ENCODE measurements at regions not wholly inside any gene's neighbourhood (a gene's known extent, or its start where the extent isn't known, plus 50 kb on each side); places are given as distances from the start of the nearest gene placed in this dataset.

DNA sequence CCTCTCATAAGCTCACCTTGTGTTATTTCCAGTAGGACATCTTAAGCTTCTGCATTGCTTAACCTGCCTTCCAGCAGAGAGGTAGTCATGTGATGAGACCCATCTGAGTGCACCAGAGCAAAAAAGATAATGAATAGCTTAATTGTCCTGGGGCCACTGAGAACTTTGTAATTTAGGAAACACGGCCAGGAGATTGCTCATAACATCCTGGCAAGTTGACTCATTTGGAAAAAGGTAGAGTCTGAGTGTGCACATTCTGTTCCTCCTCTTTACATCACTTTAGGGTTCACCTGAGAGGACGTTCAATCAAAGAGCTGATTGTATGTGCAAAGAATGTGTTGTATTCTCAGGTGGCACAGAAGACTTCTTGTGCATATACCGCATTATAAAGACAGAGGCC lies 830.2 kb upstream of the SOX11 start:
- ChIA-PET CTCF (no interaction called here), POLR2A (no interaction called here)
- Mint-ChIP-seq H3K4me1 (ENCODE audit: low read depth) (no peaks in the 10 kb centered on the region), H3K36me3 (ENCODE audit: low read depth) (no peaks in the 10 kb centered on the region), H3K27ac (no peak overlapping the region), H3K9me3 (peaks cover 6% of the 10 kb centered on the region), H3K27me3 (no peaks in the 10 kb centered on the region), H3K4me3 (no peak overlapping the region)
- Histone ChIP-seq H3K4me1 (ENCODE audit: insufficient read depth, low read length) (no peaks in the 10 kb centered on the region), H3K36me3 (ENCODE audit: insufficient read depth, low read length) (no peaks in the 10 kb centered on the region), H3K4me3 (ENCODE audit: low read length) (no peak overlapping the region), H3K9me3 (ENCODE audit: control insufficient read depth in 1 of 2, insufficient read depth in 1 of 2, low read length in 2 of 2) (no peaks in the 10 kb centered on the region), H3K27ac (ENCODE audit: low read depth in 1 of 2, low read length in 2 of 2) (no peak overlapping the region), H3K27me3 (ENCODE audit: control insufficient read depth in 1 of 2, insufficient read depth in 2 of 2, low read length in 2 of 2) (no peaks in the 10 kb centered on the region)
- TF ChIP-seq, protein P1, sequence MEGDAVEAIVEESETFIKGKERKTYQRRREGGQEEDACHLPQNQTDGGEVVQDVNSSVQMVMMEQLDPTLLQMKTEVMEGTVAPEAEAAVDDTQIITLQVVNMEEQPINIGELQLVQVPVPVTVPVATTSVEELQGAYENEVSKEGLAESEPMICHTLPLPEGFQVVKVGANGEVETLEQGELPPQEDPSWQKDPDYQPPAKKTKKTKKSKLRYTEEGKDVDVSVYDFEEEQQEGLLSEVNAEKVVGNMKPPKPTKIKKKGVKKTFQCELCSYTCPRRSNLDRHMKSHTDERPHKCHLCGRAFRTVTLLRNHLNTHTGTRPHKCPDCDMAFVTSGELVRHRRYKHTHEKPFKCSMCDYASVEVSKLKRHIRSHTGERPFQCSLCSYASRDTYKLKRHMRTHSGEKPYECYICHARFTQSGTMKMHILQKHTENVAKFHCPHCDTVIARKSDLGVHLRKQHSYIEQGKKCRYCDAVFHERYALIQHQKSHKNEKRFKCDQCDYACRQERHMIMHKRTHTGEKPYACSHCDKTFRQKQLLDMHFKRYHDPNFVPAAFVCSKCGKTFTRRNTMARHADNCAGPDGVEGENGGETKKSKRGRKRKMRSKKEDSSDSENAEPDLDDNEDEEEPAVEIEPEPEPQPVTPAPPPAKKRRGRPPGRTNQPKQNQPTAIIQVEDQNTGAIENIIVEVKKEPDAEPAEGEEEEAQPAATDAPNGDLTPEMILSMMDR (IDR thresholded peaks at IDR 0.05), result no peak
- intact Hi-C loops (cut with DNase I, micrococcal nuclease), result loop anchor here in 1 of 2 experiments (5.0 kb wide), 1 partner anchor 50 kb away; no protein-coding TSS in a partner anchor
- ATAC-seq (ENCODE audit: poor library complexity), result no peak
- DNase-seq, result no peak

- Histone ChIP-seq H3K4me3 (ENCODE audit: low read length) (no peak overlapping the region), H3K9me3 (ENCODE audit: control insufficient read depth in 1 of 2, insufficient read depth in 1 of 2, low read length in 2 of 2) (peaks cover 0 to 4% of the 10 kb centered on the region in 2 experiments), H3K4me1 (ENCODE audit: insufficient read depth, low read length) (no peaks in the 10 kb centered on the region), H3K27me3 (ENCODE audit: control insufficient read depth in 1 of 2, insufficient read depth in 2 of 2, low read length in 2 of 2) (no peaks in the 10 kb centered on the region), H3K27ac (ENCODE audit: low read depth in 1 of 2, low read length in 2 of 2) (no peak overlapping the region), H3K36me3 (ENCODE audit: insufficient read depth, low read length) (no peaks in the 10 kb centered on the region)
- no peak overlapping the region for H3K27ac Mint-ChIP-seq
- ChIA-PET POLR2A (no interaction called here), CTCF (no interaction called here)
- no peak overlapping the region for H3K4me3 Mint-ChIP-seq
- peaks cover 11% of the 10 kb centered on the region for H3K9me3 Mint-ChIP-seq
- intact Hi-C loops (cut with DNase I, micrococcal nuclease), result no loop called here
- ATAC-seq (ENCODE audit: poor library complexity) (no peak), DNase-seq (no peak)
- no peaks in the 10 kb centered on the region for H3K36me3 Mint-ChIP-seq (ENCODE audit: low read depth)
- TF ChIP-seq, protein P1 (IDR thresholded peaks at IDR 0.05), result no peak
- no peaks in the 10 kb centered on the region for H3K27me3 Mint-ChIP-seq
- no peaks in the 10 kb centered on the region for H3K4me1 Mint-ChIP-seq (ENCODE audit: low read depth)
Measured at GRCh38 chr2:4866198-4866597, 826.0 kb upstream of the SOX11 start.

GRCh38 chr2:4868466-4868865 lies 823.7 kb upstream of the SOX11 start:
- H3K27ac ChIP-seq (ENCODE audit: low read depth in 1 of 2, low read length in 2 of 2), result no peak overlapping the region
- peaks cover 0 to 4% of the 10 kb centered on the region in 2 experiments for H3K9me3 ChIP-seq (ENCODE audit: control insufficient read depth in 1 of 2, insufficient read depth in 1 of 2, low read length in 2 of 2)
- ChIA-PET POLR2A (no interaction called here), CTCF (no interaction called here)
- DNase-seq, result no peak
- Mint-ChIP-seq H3K4me3 (no peak overlapping the region), H3K36me3 (ENCODE audit: low read depth) (no peaks in the 10 kb centered on the region), H3K4me1 (ENCODE audit: low read depth) (no peaks in the 10 kb centered on the region), H3K27ac (no peak overlapping the region), H3K27me3 (no peaks in the 10 kb centered on the region), H3K9me3 (peaks cover 5% of the 10 kb centered on the region)
- no peaks in the 10 kb centered on the region for H3K27me3 ChIP-seq (ENCODE audit: control insufficient read depth in 1 of 2, insufficient read depth in 2 of 2, low read length in 2 of 2)
- no peaks in the 10 kb centered on the region for H3K36me3 ChIP-seq (ENCODE audit: insufficient read depth, low read length)
- intact Hi-C loops (cut with DNase I, micrococcal nuclease), result no loop called here
- TF ChIP-seq, protein P1 (IDR thresholded peaks at IDR 0.05), result no peak
- H3K4me3 ChIP-seq (ENCODE audit: low read length), result no peak overlapping the region
- no peaks in the 10 kb centered on the region for H3K4me1 ChIP-seq (ENCODE audit: insufficient read depth, low read length)
- ATAC-seq (ENCODE audit: poor library complexity), result no peak

All from CD4-positive, alpha-beta T cell (primary cell).